ENCODE measurements at regions not wholly inside any gene's neighbourhood (a gene's known extent, or its start where the extent isn't known, plus 50 kb on each side); places are given as distances from the start of the nearest gene placed in this dataset.

- DNase-seq = no peak
These were observed 167.8 kb downstream of the OLFM1 start for GRCh38 chr9:135255033-135255840.

GRCh38 chr9:135255841-135256580 is 168.5 kb downstream of the OLFM1 start:
- DNase-seq = no peak

GRCh38 chr9:135256581-135257354 is 169.3 kb downstream of the OLFM1 start:
- no peak for DNase-seq

- no peak for DNase-seq
These were observed 171.0 kb downstream of the OLFM1 start for GRCh38 chr9:135258461-135258860.

- no peak for DNase-seq
These were observed 171.8 kb downstream of the OLFM1 start for GRCh38 chr9:135259273-135259672.

GRCh38 chr9:135260221-135261180 is 173.0 kb downstream of the OLFM1 start:
- DNase-seq = no peak

- no peak for DNase-seq
These were observed 174.8 kb downstream of the OLFM1 start for GRCh38 chr9:135262248-135262647.

- no peak for DNase-seq
These were observed 176.0 kb downstream of the OLFM1 start for GRCh38 chr9:135263511-135263910.

- DNase-seq = no peak
These were observed 178.5 kb downstream of the OLFM1 start for GRCh38 chr9:135265931-135266330.

- DNase-seq = no peak
These were observed 179.8 kb downstream of the OLFM1 start for GRCh38 chr9:135267191-135267809.

GRCh38 chr9:135268031-135268430 is 180.6 kb downstream of the OLFM1 start:
- no peak for DNase-seq

GRCh38 chr9:135268981-135269380 is 181.5 kb downstream of the OLFM1 start:
- no peak for DNase-seq

- DNase-seq = no peak
These were observed 182.7 kb downstream of the OLFM1 start for GRCh38 chr9:135269912-135270830.

GRCh38 chr9:135271425-135271824 is 184.0 kb downstream of the OLFM1 start:
- DNase-seq = no peak

- DNase-seq = no peak
These were observed 185.1 kb downstream of the OLFM1 start for GRCh38 chr9:135272608-135273007.

- DNase-seq = no peak
These were observed 185.5 kb downstream of the OLFM1 start for GRCh38 chr9:135273008-135273407.

- DNase-seq = no peak
These were observed 187.7 kb downstream of the OLFM1 start for GRCh38 chr9:135275163-135275562.

GRCh38 chr9:135275571-135276289 is 188.3 kb downstream of the OLFM1 start:
- DNase-seq = no peak

- no peak for DNase-seq
These were observed 190.0 kb downstream of the OLFM1 start for GRCh38 chr9:135277219-135278201.
